OCI-LY7 (cell line): ENCODE measurements at regions not wholly inside any gene's neighbourhood (a gene's known extent, or its start where the extent isn't known, plus 50 kb on each side); places are given as distances from the start of the nearest gene placed in this dataset.

Source experiments
- EZH2phosphoT487 ChIP-seq: fragments of 200-600 bp; sonication (generic); IDR thresholded peaks from 2 replicates; pipeline ENCODE4 v1.6.1; 2018; ENCODE audit warnings: low read depth, borderline replicate concordance, mild to moderate bottlenecking, mixed run types, antibody characterized with exemption, low read length, moderate library complexity, mixed read lengths
- TF ChIP-seq, protein P1 (sequence below): fragments of 200-600 bp; sonication (generic); conservative IDR thresholded peaks from 2 replicates; pipeline ENCODE4 v1.5.1; 2014; ENCODE audit warnings: mild to moderate bottlenecking, antibody characterized with exemption, low read length, moderate library complexity, mixed read lengths

- TF ChIP-seq, protein P1, sequence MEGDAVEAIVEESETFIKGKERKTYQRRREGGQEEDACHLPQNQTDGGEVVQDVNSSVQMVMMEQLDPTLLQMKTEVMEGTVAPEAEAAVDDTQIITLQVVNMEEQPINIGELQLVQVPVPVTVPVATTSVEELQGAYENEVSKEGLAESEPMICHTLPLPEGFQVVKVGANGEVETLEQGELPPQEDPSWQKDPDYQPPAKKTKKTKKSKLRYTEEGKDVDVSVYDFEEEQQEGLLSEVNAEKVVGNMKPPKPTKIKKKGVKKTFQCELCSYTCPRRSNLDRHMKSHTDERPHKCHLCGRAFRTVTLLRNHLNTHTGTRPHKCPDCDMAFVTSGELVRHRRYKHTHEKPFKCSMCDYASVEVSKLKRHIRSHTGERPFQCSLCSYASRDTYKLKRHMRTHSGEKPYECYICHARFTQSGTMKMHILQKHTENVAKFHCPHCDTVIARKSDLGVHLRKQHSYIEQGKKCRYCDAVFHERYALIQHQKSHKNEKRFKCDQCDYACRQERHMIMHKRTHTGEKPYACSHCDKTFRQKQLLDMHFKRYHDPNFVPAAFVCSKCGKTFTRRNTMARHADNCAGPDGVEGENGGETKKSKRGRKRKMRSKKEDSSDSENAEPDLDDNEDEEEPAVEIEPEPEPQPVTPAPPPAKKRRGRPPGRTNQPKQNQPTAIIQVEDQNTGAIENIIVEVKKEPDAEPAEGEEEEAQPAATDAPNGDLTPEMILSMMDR, result no peak
- no peak for TF ChIP-seq EZH2phosphoT487
Measured at GRCh38 chr4:13129095-13129494, 355.0 kb downstream of the RAB28 start.
